ENCODE measurements at regions not wholly inside any gene's neighbourhood (a gene's known extent, or its start where the extent isn't known, plus 50 kb on each side); places are given as distances from the start of the nearest gene placed in this dataset.
"Not testable (repeated sequence)": the region's sequence is repeated elsewhere in the genome, so short reads cannot be mapped to it uniquely, and the experiment has no call there.

DNA sequence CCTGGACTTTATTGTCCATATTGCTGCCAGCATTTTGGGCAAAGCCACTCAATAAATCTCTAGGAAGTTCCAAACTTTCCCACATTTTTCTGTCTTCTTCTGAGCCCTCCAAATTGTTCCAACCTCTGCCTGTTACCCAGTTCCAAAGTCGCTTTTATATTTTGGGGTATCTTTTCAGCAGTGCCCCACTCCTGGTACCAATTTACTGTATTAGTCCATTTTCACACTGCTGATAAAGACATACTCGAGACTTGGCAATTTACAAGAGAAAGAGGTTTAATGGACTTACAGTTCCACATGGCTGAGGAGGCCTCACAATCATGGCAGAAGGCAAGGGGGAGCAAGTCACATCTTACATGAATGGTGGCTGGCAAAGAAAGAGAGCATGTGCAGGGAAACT is 53.4 kb downstream of the AHSP start:
- DNase-seq; in situ Hi-C loops (cut with MboI; ENCODE audit: low pct_unique_long_range_greater_than_20kb, low sequenced_read_pairs): not testable (repeated sequence)

DNA sequence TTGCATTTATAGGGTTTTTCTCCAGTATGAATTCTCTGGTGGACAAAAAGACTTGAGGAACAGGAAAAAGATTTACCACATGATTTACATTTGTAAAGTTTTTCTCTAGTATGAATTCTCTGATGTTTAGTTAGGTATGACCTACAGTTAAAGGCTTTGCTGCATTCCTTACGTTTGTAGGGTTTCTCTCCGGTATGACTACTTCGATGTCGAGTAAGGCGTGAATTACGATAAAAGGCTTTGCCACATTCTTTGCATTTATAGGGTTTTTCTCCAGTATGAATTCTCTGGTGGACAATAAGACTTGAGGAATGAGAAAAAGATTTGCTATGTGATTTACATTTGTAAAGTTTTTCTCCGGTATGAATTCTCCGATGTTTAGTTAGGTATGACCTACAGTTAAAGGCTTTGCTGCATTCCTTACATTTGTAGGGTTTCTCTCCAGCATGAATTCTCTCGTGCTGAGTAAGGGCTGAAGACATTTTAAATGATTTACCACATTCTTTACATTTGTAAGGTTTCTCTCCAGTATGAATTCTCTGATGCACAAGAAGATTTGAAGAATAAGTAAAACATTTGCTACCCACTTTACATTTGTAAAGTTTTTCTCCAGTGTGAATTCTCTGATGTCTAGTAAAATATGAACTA is 74.2 kb downstream of the AHSP start:
- DNase-seq; in situ Hi-C loops (cut with MboI; ENCODE audit: low pct_unique_long_range_greater_than_20kb, low sequenced_read_pairs): not testable (repeated sequence)

DNA sequence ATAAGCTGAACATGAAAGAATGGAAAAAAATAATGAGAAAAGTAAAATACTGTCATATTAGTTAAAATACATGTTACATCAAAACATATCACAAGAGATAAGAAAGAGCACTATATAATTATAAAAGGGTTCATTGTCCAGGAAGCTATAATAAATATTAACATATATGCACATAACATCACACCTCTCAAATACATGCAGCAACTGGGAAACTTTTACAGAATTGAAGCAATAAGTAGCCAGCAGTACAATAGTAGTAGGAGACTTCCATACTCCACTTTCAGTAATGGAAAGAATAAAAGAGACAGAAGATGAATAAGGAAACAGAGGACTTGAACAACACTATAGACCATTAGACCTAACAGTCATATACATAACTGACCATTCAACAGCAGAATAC is 90.4 kb downstream of the AHSP start:
- no peak for DNase-seq
- in situ Hi-C loops (cut with MboI; ENCODE audit: low pct_unique_long_range_greater_than_20kb, low sequenced_read_pairs): no loop called here

DNA sequence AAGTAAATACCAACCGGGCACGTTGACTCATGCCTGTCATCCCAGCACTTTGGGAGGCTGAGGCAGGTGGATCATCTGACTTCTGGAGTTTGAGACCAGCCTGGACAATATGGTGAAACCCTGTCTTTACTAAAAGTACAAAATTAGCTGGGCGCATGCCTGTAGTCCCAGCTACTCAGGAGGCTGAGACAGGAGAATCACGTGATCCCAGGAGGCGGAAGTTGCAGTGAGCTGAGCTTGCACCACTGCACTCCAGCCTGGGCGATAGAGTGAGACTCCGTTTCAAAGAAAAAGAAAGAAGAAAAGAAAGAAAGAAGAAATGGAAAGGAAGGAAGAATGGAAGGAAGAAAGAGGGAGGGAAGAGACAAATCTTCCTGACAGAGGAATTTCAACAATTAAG is 108.7 kb downstream of the AHSP start:
- in situ Hi-C loops (cut with MboI; ENCODE audit: low pct_unique_long_range_greater_than_20kb, low sequenced_read_pairs): no loop called here
- no peak for DNase-seq

DNA sequence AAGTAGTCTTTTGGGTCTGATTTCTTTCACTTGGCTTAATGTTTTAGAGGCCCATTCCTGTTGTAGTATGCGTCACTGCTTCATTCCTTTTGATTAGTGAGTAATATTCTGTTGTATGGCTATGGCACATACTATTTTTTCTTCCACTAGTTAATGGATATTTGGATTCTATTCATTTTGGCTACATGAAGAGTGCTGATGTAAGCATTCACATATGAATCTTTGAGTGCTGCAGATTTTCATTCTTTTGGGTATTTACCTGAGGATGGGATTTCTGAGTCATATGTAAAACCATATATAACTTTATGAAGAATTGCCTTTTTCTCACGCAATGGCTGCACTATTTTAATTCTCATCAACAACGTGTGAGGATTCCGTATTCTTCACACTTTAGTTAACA is 113.6 kb downstream of the AHSP start:
- no peak for DNase-seq
- in situ Hi-C loops (cut with MboI; ENCODE audit: low pct_unique_long_range_greater_than_20kb, low sequenced_read_pairs): no loop called here

DNA sequence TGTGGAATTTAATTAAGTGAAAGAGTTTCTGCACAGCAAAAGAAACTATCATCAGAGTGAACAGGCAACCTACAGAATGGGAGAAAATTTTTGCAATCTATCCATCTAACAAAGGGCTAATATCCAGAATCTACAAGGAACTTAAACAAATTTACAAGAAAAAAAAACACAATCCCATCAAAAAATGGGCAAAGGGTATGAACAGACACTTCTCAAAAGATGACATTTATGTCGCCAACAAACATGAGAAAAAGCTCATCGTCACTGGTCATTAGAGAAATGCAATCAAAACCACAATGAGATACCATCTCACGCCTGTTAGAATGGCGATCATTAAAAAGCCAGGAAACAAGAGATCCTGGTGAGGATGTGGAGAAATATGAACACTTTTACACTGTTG is 128.0 kb downstream of the AHSP start:
- in situ Hi-C loops (cut with MboI; ENCODE audit: low pct_unique_long_range_greater_than_20kb, low sequenced_read_pairs); DNase-seq: not testable (repeated sequence)

DNA sequence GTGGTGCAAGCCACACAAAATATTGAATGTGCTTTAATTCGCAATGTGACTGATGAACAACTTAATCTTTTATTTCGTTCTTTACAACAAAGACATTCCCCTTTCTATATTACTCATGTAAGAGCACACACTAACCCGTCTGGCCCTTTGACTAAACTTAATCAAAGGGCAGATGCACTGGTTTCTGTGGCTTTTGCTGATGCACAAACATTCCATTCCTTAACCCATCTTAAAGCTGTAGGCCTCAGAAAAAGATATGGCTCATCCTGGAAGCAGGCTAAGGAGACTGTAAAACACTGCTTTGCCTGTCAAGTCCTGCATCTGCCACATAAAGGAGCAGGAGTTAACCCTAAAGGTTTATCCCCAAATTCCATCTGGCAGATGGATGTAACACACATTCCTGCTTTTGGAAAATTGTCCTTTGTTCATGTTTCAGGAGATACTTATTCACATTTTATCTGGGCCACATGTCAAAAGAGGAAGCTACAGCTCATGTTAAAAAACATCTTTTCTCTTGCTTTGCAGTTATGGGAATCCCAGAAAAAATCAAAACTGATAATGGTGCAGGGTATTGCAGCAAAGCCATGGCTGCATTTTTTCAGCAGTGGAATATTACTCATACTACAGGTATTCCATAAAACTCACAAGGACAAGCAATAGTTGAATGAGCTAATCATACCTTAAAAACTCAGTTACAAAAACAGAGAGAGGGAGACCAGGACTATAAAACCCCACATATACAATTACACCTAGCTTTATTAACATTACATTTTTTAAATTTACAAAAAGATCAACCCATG is 137.2 kb downstream of the AHSP start:
- in situ Hi-C loops (cut with MboI; ENCODE audit: low pct_unique_long_range_greater_than_20kb, low sequenced_read_pairs): no loop called here
- DNase-seq: peak; percentile 0

DNA sequence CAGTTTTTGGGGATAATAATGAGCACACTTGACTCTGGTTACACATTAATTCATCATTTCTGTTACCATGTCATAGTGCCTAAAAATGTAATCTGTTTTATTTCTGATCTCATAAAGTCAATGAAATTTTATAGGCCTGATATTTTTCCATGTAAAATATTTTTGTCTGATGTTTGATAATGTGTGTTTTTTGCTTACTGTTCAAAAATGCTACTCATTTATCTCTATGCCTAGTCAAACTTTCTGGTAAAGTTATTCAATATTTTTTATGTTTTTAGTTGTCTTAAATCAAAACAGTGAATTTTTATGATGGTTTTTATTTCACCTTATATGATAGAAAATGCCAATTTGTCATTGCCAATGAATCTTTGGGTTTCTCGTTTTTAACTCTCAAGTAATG is 147.0 kb downstream of the AHSP start:
- no peak for DNase-seq
- in situ Hi-C loops (cut with MboI; ENCODE audit: low pct_unique_long_range_greater_than_20kb, low sequenced_read_pairs): no loop called here

DNA sequence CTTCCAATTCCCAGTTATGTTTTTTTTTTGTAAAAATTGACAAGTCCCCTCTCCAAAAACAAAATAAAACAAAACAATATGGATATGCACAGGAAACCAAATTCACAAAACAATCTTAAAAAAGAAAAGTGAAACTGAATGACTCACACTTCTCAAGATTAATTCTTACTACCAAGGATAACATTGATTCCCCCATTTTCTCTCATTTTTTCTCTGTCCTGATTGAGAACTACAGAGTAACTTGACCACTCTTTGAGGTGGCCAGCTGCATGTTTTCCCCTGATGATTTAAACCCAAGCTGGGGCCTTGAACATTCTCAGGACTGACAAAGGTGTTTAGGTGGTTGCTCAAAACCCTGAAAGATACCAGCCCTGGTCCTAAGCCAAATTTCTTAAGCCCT is 149.0 kb downstream of the AHSP start:
- in situ Hi-C loops (cut with MboI; ENCODE audit: low pct_unique_long_range_greater_than_20kb, low sequenced_read_pairs): no loop called here
- DNase-seq: no peak

DNA sequence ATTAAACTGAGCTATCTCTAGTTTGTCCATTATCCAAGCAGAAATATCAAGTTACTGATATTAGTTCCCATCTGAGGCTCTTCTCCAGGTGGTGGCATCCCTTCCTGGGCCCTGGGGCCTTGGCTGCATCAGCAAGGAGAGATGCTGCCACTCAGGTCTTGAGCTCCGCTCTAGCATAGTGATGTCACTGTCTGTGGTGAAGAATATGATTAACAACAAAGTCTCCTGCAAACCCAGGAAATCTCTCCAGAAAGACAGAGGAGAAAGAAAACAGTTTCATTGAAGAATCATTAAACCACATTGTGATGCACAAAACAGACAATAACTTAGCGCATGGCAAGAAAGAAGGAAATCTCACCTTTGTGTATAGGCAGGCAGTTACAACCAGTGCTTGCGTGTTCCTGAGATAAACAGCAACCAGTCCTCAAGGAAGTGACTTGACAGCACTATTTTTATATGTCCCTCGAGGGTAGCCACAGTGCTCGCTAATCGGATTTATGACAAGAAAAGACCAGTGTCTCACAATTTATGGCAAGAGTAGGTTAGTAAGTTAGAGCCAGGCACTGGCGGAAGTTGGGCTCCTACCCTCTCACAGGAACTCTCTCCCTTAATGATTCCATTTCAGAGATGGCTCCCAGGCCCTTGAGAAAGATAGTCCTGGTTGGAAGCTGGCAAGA is 151.1 kb downstream of the AHSP start:
- in situ Hi-C loops (cut with MboI; ENCODE audit: low pct_unique_long_range_greater_than_20kb, low sequenced_read_pairs): no loop called here
- no peak for DNase-seq

DNA sequence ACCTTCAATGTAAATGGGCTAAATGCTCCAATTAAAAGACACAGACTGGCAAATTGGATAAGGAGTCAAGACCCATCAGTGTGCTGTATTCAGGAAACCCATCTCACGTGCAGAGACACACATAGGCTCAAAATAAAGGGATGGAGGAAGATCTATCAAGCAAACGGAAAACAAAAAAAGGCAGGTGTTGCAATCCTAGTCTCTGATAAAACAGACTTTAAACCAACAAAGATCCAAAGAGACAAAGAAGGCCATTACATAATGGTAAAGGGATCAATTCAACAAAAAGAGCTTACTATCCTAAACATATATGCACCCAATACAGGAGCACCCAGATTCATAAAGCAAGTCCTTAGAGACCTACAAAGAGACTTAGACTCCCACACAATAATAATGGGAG is 161.6 kb downstream of the AHSP start:
- in situ Hi-C loops (cut with MboI; ENCODE audit: low pct_unique_long_range_greater_than_20kb, low sequenced_read_pairs): not testable (repeated sequence)

DNA sequence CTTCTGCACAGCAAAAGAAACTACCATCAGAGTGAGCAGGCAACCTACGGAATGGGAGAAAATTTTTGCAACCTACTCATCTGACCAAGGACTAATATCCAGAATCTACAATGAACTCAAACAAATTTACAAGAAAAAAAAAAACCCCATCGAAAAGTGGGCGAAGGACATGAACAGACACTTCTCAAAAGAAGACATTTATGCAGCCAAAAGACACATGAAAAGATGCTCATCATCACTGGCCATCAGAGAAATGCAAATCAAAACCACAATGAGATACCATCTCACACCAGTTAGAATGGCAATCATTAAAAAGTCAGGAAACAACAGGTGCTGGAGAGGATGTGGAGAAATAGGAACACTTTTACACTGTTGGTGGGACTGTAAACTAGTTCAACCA is 164.6 kb downstream of the AHSP start:
- DNase-seq; in situ Hi-C loops (cut with MboI; ENCODE audit: low pct_unique_long_range_greater_than_20kb, low sequenced_read_pairs): not testable (repeated sequence)

More for the DNA sequence above, 161.6 kb downstream of the AHSP start:
- DNase-seq: not testable (repeated sequence)

DNA sequence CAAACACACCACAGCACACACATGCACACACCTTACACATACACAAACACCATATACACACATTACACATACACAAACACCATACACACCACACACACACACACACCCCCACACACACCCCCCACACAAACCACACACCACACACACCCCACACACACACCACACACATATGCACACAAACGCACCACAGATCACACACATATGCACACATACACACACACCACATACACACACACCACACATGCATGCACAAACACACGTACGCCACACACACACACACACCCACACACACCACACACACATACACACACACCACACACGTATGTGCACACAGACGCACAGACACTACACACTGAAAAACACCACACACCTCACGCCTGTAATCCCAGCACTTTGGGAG is 166.0 kb downstream of the AHSP start:
- in situ Hi-C loops (cut with MboI; ENCODE audit: low pct_unique_long_range_greater_than_20kb, low sequenced_read_pairs): no loop called here

DNA sequence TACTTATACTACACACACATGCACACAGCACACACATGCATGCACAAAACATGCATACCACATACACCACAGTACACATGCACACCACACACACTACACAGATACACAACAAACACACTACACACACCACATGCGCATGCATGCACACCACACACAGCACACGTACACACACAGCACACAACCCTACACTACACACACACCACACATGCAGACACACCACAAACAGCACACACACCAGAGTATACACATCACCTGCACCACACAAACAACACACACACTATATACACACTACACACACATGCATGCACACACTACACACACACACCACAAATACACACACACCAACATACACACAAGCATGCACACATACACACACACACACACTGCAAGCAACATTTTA is 166.8 kb downstream of the AHSP start:
- no peak for DNase-seq
- in situ Hi-C loops (cut with MboI; ENCODE audit: low pct_unique_long_range_greater_than_20kb, low sequenced_read_pairs): no loop called here

More for the DNA sequence above, 166.0 kb downstream of the AHSP start:
- no peak for DNase-seq

DNA sequence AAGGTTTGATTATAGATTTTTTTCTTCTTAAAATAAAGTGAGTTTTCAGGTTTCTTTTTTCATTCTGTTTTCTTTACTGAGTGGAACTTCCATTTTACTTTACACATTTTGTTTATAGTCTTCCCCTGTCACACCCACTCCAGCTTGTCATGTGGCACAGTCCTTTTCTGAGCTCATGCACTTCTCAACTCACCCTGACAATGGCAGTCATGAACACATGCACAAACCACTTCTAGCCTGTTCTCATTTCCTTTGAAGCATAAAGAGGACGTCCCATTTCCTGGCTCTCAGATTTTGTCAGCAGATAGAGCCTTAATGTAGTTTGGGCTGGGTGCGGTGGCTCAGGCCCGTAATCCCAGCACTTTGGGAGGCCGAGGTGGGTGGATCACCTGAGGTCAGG is 168.0 kb downstream of the AHSP start:
- peak; percentile 88 for DNase-seq
- in situ Hi-C loops (cut with MboI; ENCODE audit: low pct_unique_long_range_greater_than_20kb, low sequenced_read_pairs): no loop called here

DNA sequence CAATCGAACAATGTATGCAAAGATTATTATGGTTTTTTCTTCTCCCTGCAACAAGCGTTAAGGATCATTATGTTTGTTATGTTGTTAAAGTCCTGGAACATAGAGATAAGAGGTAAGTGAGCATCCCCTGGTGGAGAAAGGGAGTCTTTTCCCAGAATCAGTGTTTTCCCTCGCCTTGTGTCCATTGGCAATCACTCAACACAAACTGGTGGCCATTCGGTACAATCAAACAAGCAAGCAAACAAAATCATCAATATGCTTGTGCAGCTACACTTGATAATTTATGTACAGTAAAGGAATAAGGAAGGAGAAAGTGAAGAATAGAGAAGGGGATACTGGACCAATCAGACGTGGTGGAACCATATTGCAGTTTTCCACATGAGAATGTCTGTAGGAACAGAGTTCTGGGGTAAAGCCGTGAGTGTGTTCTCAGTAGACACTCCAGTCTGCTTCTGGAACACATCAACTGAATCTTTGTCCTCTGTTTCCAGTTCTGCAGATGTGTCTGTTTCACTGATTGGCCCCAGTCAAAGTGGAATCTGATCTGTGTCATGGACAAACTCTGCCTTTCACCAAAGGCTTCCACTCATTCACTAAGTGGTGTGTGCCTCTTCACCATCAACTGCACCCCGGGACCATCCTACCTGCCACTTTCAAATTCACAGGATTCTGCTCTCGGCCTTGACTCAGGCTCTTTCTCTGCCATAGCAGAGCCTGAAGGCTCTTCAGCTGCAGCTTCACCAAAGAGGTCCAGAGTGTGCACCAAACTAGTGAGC is 169.5 kb downstream of the AHSP start:
- DNase-seq: peak; percentile 68
- in situ Hi-C loops (cut with MboI; ENCODE audit: low pct_unique_long_range_greater_than_20kb, low sequenced_read_pairs): no loop called here

DNA sequence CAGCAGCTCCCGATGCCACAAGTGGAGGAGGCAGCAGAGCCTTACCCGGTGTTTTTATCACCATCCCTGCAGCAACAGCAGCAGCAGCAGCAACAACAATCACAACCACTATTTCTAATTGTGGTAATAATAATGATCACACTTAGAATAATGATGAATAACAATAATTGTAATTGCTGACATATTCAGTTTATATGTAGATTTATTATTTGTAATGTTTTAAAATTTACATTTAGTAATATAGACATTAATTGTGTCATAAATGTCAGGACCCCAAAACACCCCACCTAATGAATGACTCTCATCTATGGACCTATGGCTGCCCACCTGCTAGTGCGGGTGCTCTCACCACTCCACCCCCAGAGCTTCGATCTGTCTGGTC is 170.0 kb downstream of the AHSP start:
- in situ Hi-C loops (cut with MboI; ENCODE audit: low pct_unique_long_range_greater_than_20kb, low sequenced_read_pairs): no loop called here
- no peak for DNase-seq

DNA sequence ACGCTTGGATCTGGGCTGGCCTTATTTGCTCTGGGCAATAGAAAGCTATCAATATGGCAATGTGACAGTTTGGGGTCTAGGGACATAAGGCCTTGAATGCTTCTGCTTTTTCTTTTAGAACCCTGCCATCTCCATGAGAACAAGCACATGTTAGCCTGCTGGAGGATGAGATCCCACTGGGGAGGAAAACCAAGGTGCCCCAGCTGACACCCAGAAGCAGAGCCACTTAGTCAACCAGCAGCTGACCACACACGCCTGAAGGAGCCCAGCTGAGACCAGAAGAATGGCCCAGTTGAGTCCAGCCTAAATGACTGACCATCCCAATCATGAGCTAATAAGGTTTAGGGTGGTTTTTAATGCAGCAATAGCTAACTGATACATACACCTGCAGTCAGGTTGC is 171.2 kb downstream of the AHSP start:
- in situ Hi-C loops (cut with MboI; ENCODE audit: low pct_unique_long_range_greater_than_20kb, low sequenced_read_pairs): no loop called here
- DNase-seq: no peak

DNA sequence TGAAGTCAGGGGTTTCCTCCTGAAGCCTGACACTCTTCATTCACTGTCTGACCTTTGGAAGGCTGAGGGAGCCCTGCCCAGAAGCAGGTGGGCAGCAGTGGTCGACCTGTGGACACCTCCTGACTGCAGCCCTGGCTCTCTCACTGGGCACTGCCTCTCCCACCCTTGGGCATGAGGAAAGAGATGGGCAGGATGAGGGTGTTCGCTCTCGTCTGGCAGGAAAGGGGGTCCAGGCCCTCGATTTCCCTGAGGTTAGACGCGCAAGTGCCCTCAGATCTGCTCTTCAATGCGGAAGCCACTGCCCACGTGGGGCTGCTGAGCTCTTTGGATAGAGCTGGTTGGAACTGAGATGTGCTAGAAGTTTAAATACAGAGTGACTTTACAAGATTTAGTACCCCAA is 171.9 kb downstream of the AHSP start:
- no peak for DNase-seq
- in situ Hi-C loops (cut with MboI; ENCODE audit: low pct_unique_long_range_greater_than_20kb, low sequenced_read_pairs): no loop called here

DNA sequence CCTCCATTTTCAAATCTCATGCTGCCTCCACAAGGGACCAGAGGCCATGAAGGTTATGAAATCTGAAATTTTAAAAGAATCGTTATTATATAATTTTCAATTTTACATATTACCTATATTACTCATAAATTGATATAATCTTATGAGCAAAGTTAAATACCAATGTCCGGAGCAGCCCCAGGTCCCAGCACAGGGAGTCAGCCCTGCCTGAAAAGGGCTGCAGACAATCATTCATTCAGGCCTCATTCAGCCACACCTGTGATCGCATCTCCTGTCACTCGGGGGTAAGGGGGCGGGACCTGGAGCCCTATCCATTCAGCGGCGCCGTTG is 172.5 kb downstream of the AHSP start:
- in situ Hi-C loops (cut with MboI; ENCODE audit: low pct_unique_long_range_greater_than_20kb, low sequenced_read_pairs): loop anchor here (10.0 kb wide), 1 partner anchor 235 kb away; no protein-coding TSS in a partner anchor
- DNase-seq: no peak
